HG03025 (cell line): ENCODE measurements at regions not wholly inside any gene's neighbourhood (a gene's known extent, or its start where the extent isn't known, plus 50 kb on each side); places are given as distances from the start of the nearest gene placed in this dataset.

Source experiments
- ATAC-seq: cut with Tn5 transposase; IDR thresholded peaks from one replicate; pipeline ENCODE4 v1.9.1; 2021; ENCODE audit warnings: mild to moderate bottlenecking, moderate library complexity; ENCODE audit not compliant: unreplicated experiment, low FRiP score

DNA sequence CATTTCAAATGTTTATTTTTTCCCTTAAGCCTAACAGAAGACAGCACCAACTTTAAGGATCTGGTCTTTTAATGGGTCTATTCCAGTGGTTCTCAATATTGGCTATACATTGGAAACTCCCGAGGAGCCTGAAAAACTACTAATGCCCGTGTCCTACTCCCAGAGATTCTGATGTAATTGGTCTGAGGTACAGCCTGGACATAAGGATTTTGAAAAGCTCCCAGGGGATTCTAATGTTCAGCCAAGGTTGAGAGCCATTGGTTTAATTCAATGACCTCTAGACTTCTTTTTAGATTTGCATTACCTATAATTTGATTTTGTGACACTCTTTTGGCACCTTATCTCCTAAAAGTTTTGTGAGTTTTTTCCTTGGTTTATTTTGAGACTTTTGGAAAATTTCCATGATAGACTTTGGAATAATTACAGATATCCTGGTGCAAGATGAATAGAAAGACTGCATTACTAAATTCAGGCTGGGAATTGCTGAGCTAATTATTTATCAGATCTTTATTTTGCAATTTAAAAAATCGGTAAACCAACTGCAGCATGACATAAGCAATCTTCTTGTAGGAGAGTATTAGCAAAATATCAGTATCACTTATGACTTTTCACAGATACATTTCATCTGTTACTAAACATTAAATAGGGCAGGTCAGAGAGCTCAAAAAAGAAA is 91.5 kb upstream of the ELL2 start:
- ATAC-seq = no peak

DNA sequence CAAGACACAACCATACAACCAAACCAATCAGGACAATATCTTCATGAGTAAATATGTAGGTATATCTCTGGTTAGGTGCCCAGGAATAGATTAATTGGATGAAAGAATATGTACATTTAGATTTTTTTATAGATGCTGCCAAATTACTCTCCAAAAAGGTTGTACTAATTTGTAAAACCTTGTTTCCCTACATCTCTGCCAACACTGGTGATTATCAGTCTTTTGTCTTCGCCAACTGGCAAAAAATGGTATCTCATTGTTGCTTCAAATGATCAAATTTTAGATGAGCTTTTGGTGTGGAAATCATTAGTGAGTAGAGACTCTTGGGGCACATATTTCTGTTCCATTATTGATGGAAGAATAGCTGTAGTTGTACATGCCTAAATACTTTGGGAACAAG is 90.7 kb upstream of the ELL2 start:
- no peak for ATAC-seq

DNA sequence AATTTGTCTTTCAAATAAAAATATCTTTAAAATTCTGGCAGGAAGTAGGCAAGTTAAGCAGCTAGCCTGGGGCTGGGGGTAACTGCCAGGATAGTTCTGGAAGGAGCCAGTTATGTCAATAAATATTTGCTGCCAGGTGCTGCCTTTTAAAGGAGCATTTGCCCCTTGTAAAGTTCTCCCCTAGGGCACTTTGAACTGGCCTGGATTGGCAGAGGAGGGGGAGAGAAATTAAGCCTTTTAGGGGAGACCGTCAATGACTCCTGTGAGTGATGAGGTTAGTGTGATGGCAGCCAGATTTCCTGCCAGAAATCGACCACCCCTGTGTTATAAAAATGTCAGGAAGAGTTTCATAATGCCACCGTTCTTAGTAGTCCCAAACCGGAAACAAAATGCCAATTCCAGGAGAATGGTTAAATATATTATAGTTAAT is 89.8 kb upstream of the ELL2 start:
- no peak for ATAC-seq

DNA sequence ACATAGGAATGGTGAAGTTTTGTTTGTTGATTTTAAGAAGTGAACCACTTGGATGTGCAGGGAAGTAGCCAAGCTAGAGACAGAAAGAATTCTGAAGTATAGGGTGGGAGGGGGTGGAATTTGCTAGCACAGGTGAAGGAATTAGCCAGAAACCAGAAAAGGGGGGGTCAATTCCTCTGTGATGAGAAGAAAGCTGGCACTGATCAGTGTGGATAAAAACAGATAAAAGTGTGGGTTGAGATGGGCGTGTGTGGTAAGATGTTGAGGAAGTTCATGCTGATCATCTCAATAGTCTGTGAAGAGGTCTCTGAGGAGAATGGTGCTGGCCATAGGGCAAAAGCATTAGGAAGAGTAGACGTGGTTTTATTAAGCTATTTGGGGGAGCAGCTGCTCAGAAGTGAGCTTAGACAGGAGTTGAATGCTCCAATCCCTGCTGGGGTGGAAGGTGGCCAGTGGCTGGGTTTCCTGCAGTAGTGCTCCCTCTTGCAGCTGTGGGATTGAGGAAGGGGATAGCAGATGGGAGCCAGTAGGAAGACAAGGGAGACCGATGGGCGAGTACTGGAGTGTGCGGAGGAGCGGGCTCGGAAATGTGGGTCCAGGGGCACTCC is 88.7 kb upstream of the ELL2 start:
- ATAC-seq = no peak

DNA sequence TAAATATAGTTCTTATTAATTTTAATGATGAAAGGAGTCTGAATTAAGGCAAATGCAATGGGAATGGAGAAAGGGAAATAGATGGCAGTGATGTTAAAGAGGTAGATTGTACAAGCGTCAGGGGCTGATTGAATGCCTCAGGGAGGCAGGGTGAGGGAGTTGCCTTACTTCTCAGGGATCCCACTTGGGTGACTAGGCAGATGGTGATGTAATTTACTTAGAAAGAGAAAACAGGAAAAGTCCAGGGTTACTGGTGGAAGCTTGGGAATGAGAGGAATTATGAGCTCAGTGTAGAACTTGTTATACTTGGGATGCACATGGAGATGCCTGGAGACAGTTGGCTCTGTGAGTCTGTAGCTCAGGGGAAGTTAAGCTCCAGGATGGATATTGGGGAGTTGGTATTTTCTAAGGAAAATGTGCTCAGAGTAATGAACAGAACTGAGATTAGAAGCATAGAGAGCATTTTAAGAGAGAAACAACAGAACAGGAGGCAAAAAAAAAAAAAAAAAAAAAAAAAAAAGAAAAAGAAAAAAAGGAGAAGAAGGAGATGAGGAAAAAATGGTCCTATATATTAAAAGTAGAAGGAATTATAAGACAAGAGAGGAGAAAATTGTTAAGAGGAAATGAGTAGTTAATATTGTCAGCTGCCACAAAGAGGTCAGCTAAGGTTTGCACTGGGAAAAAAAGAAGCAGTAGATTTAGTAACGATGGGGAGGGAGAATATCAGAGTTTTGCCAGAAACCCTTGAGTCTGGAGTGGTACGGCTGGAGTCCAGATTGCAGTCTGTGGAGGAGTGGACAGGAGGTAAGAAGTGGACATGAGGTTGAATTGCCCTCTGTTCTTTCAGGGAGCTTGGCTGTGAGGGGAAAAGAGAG is 88.0 kb upstream of the ELL2 start:
- no peak for ATAC-seq

DNA sequence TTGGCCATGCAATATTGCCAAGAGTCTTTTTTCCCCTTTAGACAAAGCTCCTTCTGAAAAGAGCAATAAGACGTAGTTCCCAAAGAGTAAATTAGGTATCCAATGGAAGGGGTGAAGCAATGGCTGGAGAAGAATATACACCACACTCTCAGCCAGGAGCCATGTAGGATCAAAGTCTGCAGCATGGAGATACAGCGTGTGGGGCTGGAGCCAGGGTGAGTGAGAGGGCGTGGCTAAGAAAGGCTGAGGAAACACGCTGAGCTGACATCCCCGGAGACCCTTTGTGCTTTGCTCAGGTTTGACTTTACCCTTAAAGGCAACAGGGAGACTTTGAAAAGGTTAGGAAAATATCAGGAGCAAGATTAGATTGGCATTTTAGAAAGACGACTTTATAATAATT is 87.1 kb upstream of the ELL2 start:
- ATAC-seq = no peak

DNA sequence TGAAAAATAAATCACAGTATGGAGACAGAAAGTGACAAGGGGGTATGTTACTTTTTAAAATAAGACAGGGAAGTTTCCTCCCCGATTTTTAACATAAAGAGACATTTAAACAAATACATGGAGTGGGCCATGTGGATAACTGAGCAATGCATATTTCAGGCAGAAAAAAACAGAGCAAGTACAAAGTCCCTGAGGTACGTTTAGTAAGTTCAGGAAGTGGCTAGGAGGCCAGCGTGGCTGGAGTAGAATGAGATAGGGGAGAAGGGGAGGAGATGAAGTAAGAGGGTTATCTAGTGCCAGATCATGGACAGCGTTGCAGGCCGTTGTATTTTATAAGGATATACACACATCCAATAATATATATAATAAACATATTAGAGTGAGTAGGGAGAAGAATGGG is 84.2 kb upstream of the ELL2 start:
- no peak for ATAC-seq

DNA sequence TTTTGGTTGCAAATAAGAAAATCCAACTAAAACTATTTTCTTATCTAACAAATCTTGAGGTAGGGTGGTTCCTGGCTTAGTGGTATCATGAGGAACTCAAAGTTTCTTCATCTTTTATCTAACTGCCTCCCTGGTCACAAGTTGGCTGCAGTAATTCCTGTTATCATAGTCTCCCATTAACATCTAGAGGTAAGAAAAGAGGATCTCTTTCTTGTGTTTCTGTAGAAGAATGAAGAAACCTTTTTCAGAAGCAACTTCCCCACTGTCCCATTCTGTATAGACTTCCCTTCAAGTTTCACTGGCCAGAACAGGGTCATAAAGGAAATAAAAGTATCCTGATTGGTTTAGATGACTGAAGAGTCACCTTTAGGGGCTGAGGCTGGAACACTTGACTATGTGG is 81.8 kb upstream of the ELL2 start:
- no peak for ATAC-seq

DNA sequence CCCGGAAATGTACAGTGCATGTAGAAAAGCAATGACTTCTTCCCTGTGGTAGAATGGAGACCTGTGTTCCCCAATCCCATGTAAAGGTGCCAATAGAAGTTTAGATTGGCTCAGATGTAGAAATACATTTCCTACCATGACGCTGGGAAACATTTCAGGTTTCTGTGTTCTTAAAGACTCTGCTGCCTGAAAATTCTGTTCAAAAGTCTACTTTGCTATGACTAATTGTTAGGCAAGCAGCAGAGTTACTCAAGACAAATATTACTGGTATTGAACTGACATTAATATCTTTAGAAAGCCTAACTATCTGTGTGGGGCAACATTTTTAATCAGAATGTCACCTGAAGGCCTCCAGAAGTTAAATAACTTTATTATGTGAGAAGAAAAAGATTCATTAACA is 75.5 kb upstream of the ELL2 start:
- ATAC-seq = no peak

DNA sequence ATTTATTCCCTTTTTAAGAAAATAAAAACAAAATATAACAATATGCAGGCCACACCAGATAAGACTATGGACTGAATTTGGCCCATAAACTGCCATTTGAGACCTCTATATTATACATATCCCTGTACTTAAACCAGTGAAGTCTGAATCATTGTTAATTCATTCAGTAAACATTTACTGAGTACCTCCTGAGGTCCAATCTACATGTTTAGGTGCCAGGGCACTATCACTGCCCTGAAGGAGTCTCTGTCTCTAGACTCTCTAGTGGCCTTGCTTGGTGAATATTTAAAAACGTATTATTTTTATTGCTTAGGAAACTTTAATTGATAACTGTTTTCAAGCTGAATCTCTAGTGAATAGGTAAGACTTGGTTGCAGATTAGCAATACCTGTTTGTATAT is 74.7 kb upstream of the ELL2 start:
- ATAC-seq = no peak

DNA sequence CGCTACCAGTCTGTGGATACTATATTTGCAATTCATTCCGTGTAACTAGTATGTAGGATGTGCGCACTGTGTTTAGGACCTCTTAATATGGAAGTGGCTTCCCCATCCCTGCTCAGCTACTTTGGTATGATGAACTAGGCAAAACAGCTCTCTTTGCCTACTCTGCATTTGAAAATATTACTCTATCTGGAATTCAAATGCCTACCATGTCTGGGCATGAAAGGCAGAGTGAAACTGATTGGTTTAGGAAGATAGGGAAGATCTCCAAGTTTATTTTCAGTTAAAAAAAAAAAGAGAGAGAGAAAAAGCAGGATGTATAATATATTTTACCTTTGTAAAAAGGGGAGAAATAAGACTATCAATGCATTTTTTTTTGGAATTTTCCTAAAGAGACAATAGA is 74.1 kb upstream of the ELL2 start:
- no peak for ATAC-seq

DNA sequence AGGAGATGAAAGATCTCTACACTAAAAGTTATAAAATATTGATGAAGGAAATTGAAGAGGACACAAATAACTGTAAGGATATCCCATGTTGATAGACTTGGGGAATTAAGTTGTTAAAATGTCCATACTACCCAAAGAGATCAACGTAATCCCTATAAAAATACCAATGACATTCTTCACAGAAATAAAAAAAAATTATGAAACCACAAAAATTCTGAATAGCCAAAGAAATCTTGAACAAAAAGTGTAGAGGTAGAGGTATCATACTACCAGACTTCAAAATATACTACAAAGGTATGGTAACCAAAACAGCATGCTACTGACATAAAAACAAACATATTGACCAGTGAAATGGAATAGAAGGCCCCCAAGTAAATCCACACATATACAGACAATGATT is 71.5 kb upstream of the ELL2 start:
- ATAC-seq = no peak

DNA sequence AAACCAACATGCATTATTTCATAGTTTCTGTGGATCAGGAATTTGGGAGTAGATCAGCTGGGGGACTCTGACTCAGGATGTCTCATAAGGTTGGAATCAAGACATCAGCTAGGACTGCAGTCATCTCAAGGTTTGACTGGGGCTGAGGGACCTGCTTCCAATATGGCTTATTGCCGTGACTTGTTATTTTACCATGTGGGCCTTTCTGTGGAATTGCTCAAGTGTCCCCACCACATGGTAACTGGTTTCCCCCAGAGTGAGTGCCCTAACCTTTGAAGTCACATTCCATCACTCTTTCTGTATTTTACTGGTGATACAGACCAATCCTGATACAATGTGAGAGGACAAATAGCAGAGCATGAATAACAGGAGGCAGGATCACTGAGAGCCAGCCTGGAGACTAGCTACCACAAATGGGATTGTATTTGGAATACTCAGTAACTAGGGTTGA is 70.2 kb upstream of the ELL2 start:
- no peak for ATAC-seq

DNA sequence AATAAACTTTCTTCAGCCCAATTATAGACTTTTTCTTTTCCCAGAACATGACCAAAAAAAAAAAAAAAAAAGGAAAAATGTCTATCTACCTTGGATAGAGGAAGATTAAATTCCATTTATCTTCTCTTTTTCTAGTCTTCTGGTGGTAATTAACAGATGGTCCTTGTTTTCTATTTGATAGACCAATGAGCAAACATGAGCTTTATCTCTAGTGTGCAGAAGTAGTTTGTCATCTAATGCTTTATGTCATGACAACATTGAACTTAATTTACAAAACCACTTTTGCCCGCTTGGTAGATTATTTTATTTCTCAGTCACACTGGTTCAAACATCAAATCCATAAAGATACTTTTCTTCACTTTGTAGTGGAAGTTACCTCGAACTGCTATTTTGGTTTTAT is 69.5 kb upstream of the ELL2 start:
- no peak for ATAC-seq

DNA sequence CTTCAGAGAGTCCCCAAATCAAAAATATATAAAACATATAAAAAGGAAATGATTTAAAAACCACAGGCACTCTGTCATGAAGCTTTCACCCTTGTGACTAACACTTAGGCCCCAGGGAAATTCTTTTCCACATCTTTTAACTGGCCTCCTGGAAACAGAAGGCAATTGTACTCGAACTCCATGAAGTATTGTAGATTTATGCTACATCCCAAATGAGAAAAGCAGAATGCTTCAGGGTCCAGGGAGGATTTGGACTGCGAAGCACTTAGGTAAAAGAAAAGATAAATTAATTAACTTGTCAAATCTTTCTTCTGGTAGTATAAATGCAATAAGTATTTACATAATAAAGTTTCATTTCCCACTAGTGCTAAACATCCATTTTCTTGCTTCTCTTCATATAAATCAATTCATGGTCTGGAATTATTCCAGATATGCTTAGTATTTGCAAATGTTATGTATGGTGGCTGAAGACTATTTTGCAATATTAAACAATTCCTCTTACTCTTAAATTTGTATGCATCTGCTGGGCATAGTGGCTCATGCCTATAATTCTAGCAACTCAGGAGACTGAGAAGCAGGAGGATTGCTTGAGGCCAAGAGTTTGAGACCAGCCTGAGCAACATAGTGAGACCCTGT is 64.9 kb upstream of the ELL2 start:
- no peak for ATAC-seq

DNA sequence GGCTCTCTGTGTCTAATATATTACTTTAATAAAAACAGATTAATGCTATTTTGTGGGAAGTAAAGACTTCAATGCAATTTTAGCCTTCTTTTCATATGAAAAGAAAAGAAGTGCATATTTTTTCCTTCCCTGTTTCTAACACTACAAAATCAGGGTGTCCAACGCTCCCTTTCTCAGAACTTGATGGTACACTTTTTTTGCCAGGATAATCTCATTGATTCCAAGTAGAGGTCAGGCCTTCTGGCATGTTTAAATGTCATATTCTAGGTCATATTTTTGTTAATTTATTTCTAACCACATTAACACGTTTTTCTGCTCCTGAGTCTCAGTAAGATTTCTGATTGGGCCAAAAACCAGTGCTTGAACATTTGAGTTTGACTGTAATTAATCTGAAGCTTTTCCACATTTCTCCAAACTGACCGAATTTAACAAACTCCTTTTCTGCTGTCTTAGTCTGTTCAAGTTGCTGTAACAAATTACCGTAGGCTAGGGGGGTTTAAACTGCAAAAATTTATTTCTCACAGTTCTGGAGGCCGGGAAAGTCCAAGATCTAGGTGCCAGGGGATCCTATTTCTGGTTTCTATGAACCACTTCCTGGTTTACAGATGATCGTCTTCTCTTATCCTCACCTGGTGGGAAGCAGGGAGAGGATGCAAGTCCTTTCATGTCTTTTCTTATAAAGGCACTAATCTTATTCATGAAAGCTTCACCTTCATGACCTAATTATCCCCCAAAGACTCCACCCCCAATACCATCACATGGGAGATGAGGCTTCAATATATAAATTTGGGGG is 63.2 kb upstream of the ELL2 start:
- no peak for ATAC-seq

DNA sequence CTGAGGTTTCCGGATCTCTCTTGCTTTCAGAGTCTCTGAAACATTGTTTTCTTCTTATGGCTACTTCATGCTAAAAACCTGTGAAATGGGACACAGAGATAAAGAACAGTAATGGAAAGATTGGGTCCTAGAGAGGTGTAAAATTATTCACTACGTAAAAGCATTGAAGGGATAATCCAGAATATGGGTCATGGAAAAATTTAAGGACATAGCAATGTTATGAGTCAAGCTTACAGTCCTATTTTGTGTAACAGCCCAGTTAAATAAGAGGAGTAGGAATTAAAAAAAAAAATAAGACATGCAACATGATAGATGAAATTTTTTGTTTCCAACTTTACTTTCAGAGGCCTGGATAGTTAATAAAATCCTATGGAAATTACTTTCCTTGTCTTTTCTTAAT is 61.9 kb upstream of the ELL2 start:
- no peak for ATAC-seq

DNA sequence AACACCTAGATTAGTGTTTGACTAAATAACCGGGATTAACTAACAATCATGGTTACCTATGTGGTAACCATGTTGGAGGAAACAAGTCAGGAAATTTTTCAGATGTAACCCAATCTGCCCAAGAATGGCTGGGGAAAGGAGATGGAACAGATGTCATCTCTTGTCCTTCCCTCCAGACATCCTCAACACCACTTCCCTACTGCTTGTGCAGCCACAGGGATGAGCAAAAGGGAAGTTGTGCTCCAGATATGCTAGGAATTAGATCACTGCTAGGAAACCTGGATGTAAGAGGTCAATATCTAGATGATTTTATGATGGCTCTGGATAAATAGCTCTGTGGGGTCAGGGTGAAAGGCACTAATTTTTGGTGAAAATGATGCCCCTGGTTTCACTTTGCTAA is 61.3 kb upstream of the ELL2 start:
- ATAC-seq = no peak

DNA sequence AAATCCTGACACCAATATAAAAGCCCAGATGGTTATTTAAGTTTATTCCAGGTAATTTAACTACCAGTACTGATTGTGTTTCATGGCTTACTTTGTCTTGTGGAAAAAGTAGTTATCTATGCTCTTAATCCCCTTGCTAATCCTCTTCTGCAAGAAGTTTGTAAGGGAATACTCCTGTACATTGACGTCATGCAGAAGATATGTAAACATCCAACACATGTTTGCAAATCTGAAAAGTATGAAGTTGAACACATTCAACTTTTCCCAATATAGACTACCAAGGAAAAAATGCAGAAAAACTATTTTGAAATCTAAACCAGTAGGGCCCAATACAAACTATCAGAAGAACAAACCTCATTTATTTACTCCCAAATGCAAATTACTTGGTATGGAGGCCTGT is 56.3 kb upstream of the ELL2 start:
- no peak for ATAC-seq

DNA sequence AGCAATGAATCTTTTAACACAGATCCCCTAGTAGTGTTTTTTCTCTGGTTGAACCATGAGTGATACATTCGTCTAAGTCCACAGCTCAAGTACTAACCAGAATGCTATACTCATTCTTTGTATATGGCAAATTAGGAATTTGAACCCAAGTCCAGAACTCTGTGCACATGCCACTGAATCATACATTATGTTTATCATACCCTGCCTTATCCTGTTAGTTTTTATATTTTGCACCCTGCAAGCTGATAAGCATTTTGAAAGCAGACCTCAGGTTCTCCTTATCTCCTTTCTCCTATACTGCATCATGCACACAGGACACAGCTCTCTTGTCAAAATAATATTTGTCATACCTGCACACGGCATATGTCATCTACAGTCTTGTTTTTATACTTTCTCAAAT is 54.6 kb upstream of the ELL2 start:
- no peak for ATAC-seq
